GM18502 (cell line): ENCODE measurements at regions not wholly inside any gene's neighbourhood (a gene's known extent, or its start where the extent isn't known, plus 50 kb on each side); places are given as distances from the start of the nearest gene placed in this dataset.

Source experiments
- ATAC-seq: cut with Tn5 transposase; IDR thresholded peaks from one replicate; pipeline ENCODE4 v1.9.1; 2021; ENCODE audit warnings: mild to moderate bottlenecking; ENCODE audit not compliant: unreplicated experiment, poor library complexity

GRCh38 chr5:155189981-155190380, 176.4 kb downstream of the KIF4B start:
- ATAC-seq = no peak

GRCh38 chr5:155193029-155193428, 179.5 kb downstream of the KIF4B start:
- no peak for ATAC-seq

GRCh38 chr5:155193483-155194107, 180.0 kb downstream of the KIF4B start:
- no peak for ATAC-seq

- ATAC-seq = no peak
These were observed 187.1 kb downstream of the KIF4B start for GRCh38 chr5:155200608-155201007.

GRCh38 chr5:155211764-155212163, 198.2 kb downstream of the KIF4B start:
- no peak for ATAC-seq

GRCh38 chr5:155222393-155222792, 208.8 kb downstream of the KIF4B start:
- ATAC-seq = no peak

GRCh38 chr5:155229135-155229534, 215.6 kb downstream of the KIF4B start:
- no peak for ATAC-seq

- no peak for ATAC-seq
These were observed 226.2 kb downstream of the KIF4B start for GRCh38 chr5:155239803-155240202.

GRCh38 chr5:155250596-155250995, 237.0 kb downstream of the KIF4B start:
- no peak for ATAC-seq

GRCh38 chr5:155252025-155252424, 238.5 kb downstream of the KIF4B start:
- ATAC-seq = no peak

- no peak for ATAC-seq
These were observed 239.2 kb downstream of the KIF4B start for GRCh38 chr5:155252717-155253116.

- no peak for ATAC-seq
These were observed 240.8 kb downstream of the KIF4B start for GRCh38 chr5:155254399-155254798.

GRCh38 chr5:155258161-155258560, 244.6 kb downstream of the KIF4B start:
- no peak for ATAC-seq

- no peak for ATAC-seq
These were observed 246.1 kb downstream of the KIF4B start for GRCh38 chr5:155259648-155260047.

GRCh38 chr5:155260798-155261197, 247.2 kb downstream of the KIF4B start:
- peak; percentile 64 for ATAC-seq

- no peak for ATAC-seq
These were observed 249.8 kb downstream of the KIF4B start for GRCh38 chr5:155263381-155263780.

- no peak for ATAC-seq
These were observed 251.3 kb downstream of the KIF4B start for GRCh38 chr5:155264809-155265208.

- ATAC-seq = no peak
These were observed 255.3 kb downstream of the KIF4B start for GRCh38 chr5:155268770-155269425.

GRCh38 chr5:155270725-155271124, 257.2 kb downstream of the KIF4B start:
- no peak for ATAC-seq

- no peak for ATAC-seq
These were observed 260.9 kb downstream of the KIF4B start for GRCh38 chr5:155274484-155274883.

- ATAC-seq = no peak
These were observed 261.7 kb downstream of the KIF4B start for GRCh38 chr5:155275222-155275621.

- ATAC-seq = no peak
These were observed 262.7 kb downstream of the KIF4B start for GRCh38 chr5:155276231-155276630.
